ENCODE measurements at regions not wholly inside any gene's neighbourhood (a gene's known extent, or its start where the extent isn't known, plus 50 kb on each side); places are given as distances from the start of the nearest gene placed in this dataset.

- no peak for TF ChIP-seq TSHZ1 (CRISPR knock-in tag; IDR thresholded peaks at IDR 0.05)
Measured at GRCh38 chr4:3830774-3831528, 64.8 kb downstream of the ADRA2C start (continued).

GRCh38 chr4:3831529-3832150 is 65.5 kb downstream of the ADRA2C start:
- Histone ChIP-seq H2AFZ (ENCODE audit: low read depth, low read length) (no peak overlapping the region), H3K9ac (ENCODE audit: insufficient read depth in 1 of 2, low read depth in 2 of 2, low read length in 2 of 2) (no peak overlapping the region), H3K79me2 (ENCODE audit: control insufficient read depth, insufficient read depth, low read length) (no peaks in the 10 kb centered on the region), H3K4me3 (no peak overlapping the region), H3K4me2 (ENCODE audit: insufficient read depth, low read length) (no peak overlapping the region), H3K27ac (ENCODE audit: extremely low read depth, low read depth, low read length) (no peak overlapping the region), H3K4me1 (replicated peaks in 1 of 2; ENCODE audit: control insufficient read depth in 2 of 2, insufficient read depth in 2 of 2, low read length in 2 of 2) (peaks cover 0 to 10% of the 10 kb centered on the region in 2 experiments; a peak in 2 of 5 replicates), H4K20me1 (replicated peaks; ENCODE audit: control insufficient read depth, insufficient read depth, low read length) (no peaks in the 10 kb centered on the region), H3K9me3 (replicated peaks; ENCODE audit: control insufficient read depth, insufficient read depth, low read depth, low read length) (no peaks in the 10 kb centered on the region), H3K27me3 (ENCODE audit: control insufficient read depth in 2 of 2, insufficient read depth in 2 of 2, low read length in 2 of 2) (peaks cover 9 to 74% of the 10 kb centered on the region in 2 experiments; a peak in 4 of 5 replicates), H3K36me3 (ENCODE audit: control insufficient read depth, insufficient read depth, low read length) (no peaks in the 10 kb centered on the region), H3K9me1 (ENCODE audit: control insufficient read depth, insufficient read depth, low read length) (no peaks in the 10 kb centered on the region)
- in situ Hi-C loops (cut with MboI) = no loop called here
- POLR2A ChIA-PET = interaction anchor here (0.6 to 1.0 kb wide), 2 partner anchors 8 to 13 kb away, joined by 3 read pairs; no protein-coding TSS in a partner anchor
- 5% methylated on average over 13 of the region's 14 CpGs for WGBS (ENCODE audit: insufficient coverage, low coverage, missing lambda C conversion rate)
- BruUV-seq (replicated peaks) = no TSS peak
- ATAC-seq = no peak
- no peak for DNase-seq (ENCODE audit: extremely low read depth in 1 of 4, low spot score in 3 of 4)
- intact Hi-C loops (cut with micrococcal nuclease) = no loop called here
- CTCF ChIA-PET (ENCODE audit: low intra/inter-chr PET ratio) = interaction anchor here (0.5 kb wide), 1 partner anchor 49 kb away, joined by 4 read pairs; no protein-coding TSS in a partner anchor
- FAIRE-seq = no peak
- TF ChIP-seq GTF2E2 (tag; IDR thresholded peaks at IDR 0.05) = no peak
- no peak for TF ChIP-seq PTBP1 (IDR thresholded peaks at IDR 0.05; ENCODE audit: low read depth, low read length)
- no peak for TF ChIP-seq USF2 (CRISPR knock-in tag; IDR thresholded peaks at IDR 0.05)
- no peak for TF ChIP-seq KDM5B (IDR thresholded peaks at IDR 0.05; ENCODE audit: insufficient replicate concordance, low read depth, low read length)
- TF ChIP-seq CCAR2 (IDR thresholded peaks at IDR 0.05; ENCODE audit: low read depth, low read length) = no peak
- TF ChIP-seq GABPB2 (CRISPR knock-in tag; conservative IDR thresholded peaks at IDR 0.05) = no peak
- TF ChIP-seq E2F3 (CRISPR knock-in tag; IDR thresholded peaks at IDR 0.05) = no peak
- TF ChIP-seq PHF8 (IDR thresholded peaks at IDR 0.05; ENCODE audit: borderline replicate concordance, low read length) = no peak
- TF ChIP-seq SMAD3 (CRISPR knock-in tag; conservative IDR thresholded peaks at IDR 0.05) = no peak
- no peak for TF ChIP-seq FOXP1 (CRISPR knock-in tag; IDR thresholded peaks at IDR 0.05)
- TF ChIP-seq CHD2 (IDR thresholded peaks at IDR 0.05; ENCODE audit: low read depth, low read length) = no peak

All from K562 (cell line).